ENCODE measurements at regions not wholly inside any gene's neighbourhood (a gene's known extent, or its start where the extent isn't known, plus 50 kb on each side); places are given as distances from the start of the nearest gene placed in this dataset.

DNA sequence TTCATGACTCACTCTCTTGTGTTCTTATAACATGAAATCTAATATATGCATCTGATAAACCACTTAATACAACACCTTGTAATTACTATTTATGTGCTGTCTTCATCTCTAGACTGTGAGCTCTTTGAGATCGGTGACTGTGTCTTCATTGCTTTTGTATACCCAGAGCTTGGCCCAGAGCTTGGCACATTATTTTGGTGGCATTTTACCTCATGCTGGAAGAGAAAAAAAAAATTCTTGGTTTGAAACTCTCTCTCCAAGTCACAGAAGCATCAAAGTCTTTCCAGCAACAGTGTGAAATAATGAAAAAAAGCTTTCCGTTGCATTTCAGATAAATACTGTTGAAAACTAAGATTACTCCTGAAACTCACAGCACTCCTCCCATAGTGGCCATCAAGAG is 451.6 kb downstream of the NUF2 start:
- H3K4me3 ChIP-seq (ENCODE audit: low read length in 3 of 3), result no peak overlapping the region
- peaks cover 0 to 19% (median 0%) of the 10 kb centered on the region in 3 donors for H3K4me1 ChIP-seq (ENCODE audit: control insufficient read depth in 2 of 3, insufficient read depth in 2 of 3, low read depth in 1 of 3, low read length in 3 of 3)
- intact Hi-C loops (cut with DNase I), result no loop called here
- H3K36me3 ChIP-seq (ENCODE audit: control insufficient read depth in 2 of 3, insufficient read depth in 3 of 3, low read length in 3 of 3), result no peaks in the 10 kb centered on the region
- DNase-seq (no peak), FAIRE-seq (no peak)
- no peaks in the 10 kb centered on the region for H3K27me3 ChIP-seq (ENCODE audit: control insufficient read depth, insufficient read depth, low read length)
- H3K27ac ChIP-seq (ENCODE audit: low read depth in 2 of 2, low read length in 2 of 2), result no peak overlapping the region
- no peak for TF ChIP-seq CTCF (IDR thresholded peaks at IDR 0.05; ENCODE audit: borderline replicate concordance, extremely low read depth, insufficient read depth)
- no peaks in the 10 kb centered on the region for H3K9me3 ChIP-seq (ENCODE audit: control insufficient read depth in 2 of 3, insufficient read depth in 1 of 3, low read length in 3 of 3)
- no peak overlapping the region for H3K9ac ChIP-seq (ENCODE audit: low read length in 3 of 3)

DNA sequence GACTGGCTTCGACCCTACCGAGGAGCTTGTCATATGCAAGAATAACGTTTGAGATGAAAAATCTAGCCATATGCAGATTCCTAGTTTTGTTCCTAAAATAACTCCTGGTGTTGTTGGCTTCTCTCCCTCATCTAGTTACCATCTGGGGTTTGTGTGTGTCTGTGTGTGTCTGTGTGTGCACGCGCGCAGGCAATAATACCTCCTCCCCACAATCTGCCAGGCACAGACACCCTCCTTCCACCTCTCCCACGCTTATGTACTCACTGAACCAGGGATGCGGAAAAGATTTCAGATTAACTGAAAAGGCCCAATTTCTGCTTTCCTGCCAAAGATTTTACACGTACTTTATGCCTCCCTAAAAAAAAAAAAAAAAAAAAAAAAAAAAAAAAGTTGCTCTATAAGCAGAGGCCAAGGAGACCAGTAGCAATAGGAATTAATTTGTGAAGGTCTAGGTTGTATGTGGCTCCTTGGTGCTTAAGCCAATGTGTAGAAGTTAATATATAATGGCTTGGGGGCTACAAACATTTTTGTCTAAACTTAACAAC is 452.7 kb downstream of the NUF2 start:
- intact Hi-C loops (cut with DNase I), result no loop called here
- peaks cover 0 to 16% (median 0%) of the 10 kb centered on the region in 3 donors for H3K4me1 ChIP-seq (ENCODE audit: control insufficient read depth in 2 of 3, insufficient read depth in 2 of 3, low read depth in 1 of 3, low read length in 3 of 3)
- H3K27ac ChIP-seq (ENCODE audit: low read depth in 2 of 2, low read length in 2 of 2), result no peak overlapping the region
- H3K9me3 ChIP-seq (ENCODE audit: control insufficient read depth in 2 of 3, insufficient read depth in 1 of 3, low read length in 3 of 3), result no peaks in the 10 kb centered on the region
- DNase-seq (peak in 4 of 5 donors; percentile 56 to 83 (median 70)), FAIRE-seq (no peak)
- no peak for TF ChIP-seq CTCF (IDR thresholded peaks at IDR 0.05; ENCODE audit: borderline replicate concordance, extremely low read depth, insufficient read depth)
- no peaks in the 10 kb centered on the region for H3K36me3 ChIP-seq (ENCODE audit: control insufficient read depth in 2 of 3, insufficient read depth in 3 of 3, low read length in 3 of 3)
- no peak overlapping the region for H3K4me3 ChIP-seq (ENCODE audit: low read length in 3 of 3)
- no peaks in the 10 kb centered on the region for H3K27me3 ChIP-seq (ENCODE audit: control insufficient read depth, insufficient read depth, low read length)
- H3K9ac ChIP-seq (ENCODE audit: low read length in 3 of 3), result no peak overlapping the region

GRCh38 chr1:163774978-163775620 is 453.3 kb downstream of the NUF2 start:
- Histone ChIP-seq H3K9me3 (ENCODE audit: control insufficient read depth in 2 of 3, insufficient read depth in 1 of 3, low read length in 3 of 3) (no peaks in the 10 kb centered on the region), H3K27ac (ENCODE audit: low read depth in 2 of 2, low read length in 2 of 2) (no peak overlapping the region), H3K4me1 (ENCODE audit: control insufficient read depth in 2 of 3, insufficient read depth in 2 of 3, low read depth in 1 of 3, low read length in 3 of 3) (peaks cover 0 to 15% (median 0%) of the 10 kb centered on the region in 3 donors), H3K4me3 (ENCODE audit: low read length in 3 of 3) (no peak overlapping the region), H3K36me3 (ENCODE audit: control insufficient read depth in 2 of 3, insufficient read depth in 3 of 3, low read length in 3 of 3) (no peaks in the 10 kb centered on the region), H3K9ac (ENCODE audit: low read length in 3 of 3) (no peak overlapping the region), H3K27me3 (ENCODE audit: control insufficient read depth, insufficient read depth, low read length) (no peaks in the 10 kb centered on the region)
- intact Hi-C loops (cut with DNase I), result no loop called here
- FAIRE-seq, result no peak
- TF ChIP-seq CTCF (IDR thresholded peaks at IDR 0.05; ENCODE audit: borderline replicate concordance, extremely low read depth, insufficient read depth), result no peak
- peak in 4 of 5 donors; percentile 54 to 87 (median 74) for DNase-seq

Data from kidney (tissue), 13 donors.